Caco-2 (cell line): ENCODE measurements at regions not wholly inside any gene's neighbourhood (a gene's known extent, or its start where the extent isn't known, plus 50 kb on each side); places are given as distances from the start of the nearest gene placed in this dataset.

ENCODE experiments used
- BruUV-seq: library from RNA; stranded (reverse); fragments of 400-500 nt; replicated peaks from 2 replicates; lab custom pipeline; 2021; lab: Mats Ljungman, UMichigan
- CTCF ChIA-PET: fragments of 300-600 bp; sonication (Branson Sonifier 250); formaldehyde crosslinking; loops from one replicate; lab custom pipeline; 2022; ENCODE audit warnings: antibody characterized with exemption; lab: Charles Lee
- POLR2A ChIA-PET: fragments of 300-600 bp; sonication (Branson Sonifier 250); formaldehyde crosslinking; loops from one replicate; lab custom pipeline; 2022; ENCODE audit warnings: antibody characterized with exemption; lab: Charles Lee
- DNase-seq, 2 experiments: peaks; one replicate each; pipeline versions ENCODE4 v3.0.0 to v3.0.0-alpha.2; 2020 to 2022
- H3K27me3 ChIP-seq: replicated peaks from 2 replicates; pipeline ENCODE4 v1.6.0; 2011; ENCODE audit warnings: low read length; ENCODE audit not compliant: control insufficient read depth, insufficient read depth
- H3K36me3 ChIP-seq: 2 replicates; pipeline ENCODE4 v1.5.1; 2011; ENCODE audit warnings: low read length; ENCODE audit not compliant: control insufficient read depth, insufficient read depth
- H3K4me1 ChIP-seq: fragments of 250-450 bp; sonication (Bioruptor Pico); 2 replicates; pipeline ENCODE4 v1.5.1; 2020; ENCODE audit warnings: mild to moderate bottlenecking
- H3K4me3 ChIP-seq: 2 replicates; pipeline ENCODE4 v1.5.1; 2011; ENCODE audit warnings: low read depth, mild to moderate bottlenecking, control low read depth, low read length
- H3K9me3 ChIP-seq: fragments of 250-450 bp; sonication (Bioruptor Pico); 2 replicates; pipeline ENCODE4 v1.5.1; 2020; ENCODE audit warnings: mild to moderate bottlenecking, moderate library complexity
- H3K27ac Mint-ChIP-seq: one replicate; pipeline ENCODE4 v1.8.0; 2022; ENCODE audit warnings: mixed read lengths; ENCODE audit not compliant: unreplicated experiment
- H3K27me3 Mint-ChIP-seq: one replicate; pipeline ENCODE4 v1.8.0; 2022; ENCODE audit warnings: mixed read lengths; ENCODE audit not compliant: insufficient read depth, unreplicated experiment
- H3K36me3 Mint-ChIP-seq: one replicate; pipeline ENCODE4 v1.8.0; 2022; ENCODE audit warnings: mild to moderate bottlenecking, mixed read lengths; ENCODE audit not compliant: insufficient read depth, unreplicated experiment
- H3K4me1 Mint-ChIP-seq: one replicate; pipeline ENCODE4 v1.8.0; 2022; ENCODE audit warnings: low read depth, mixed read lengths; ENCODE audit not compliant: unreplicated experiment
- H3K4me3 Mint-ChIP-seq: one replicate; pipeline ENCODE4 v1.8.0; 2022; ENCODE audit warnings: mild to moderate bottlenecking, moderate library complexity, mixed read lengths; ENCODE audit not compliant: unreplicated experiment
- H3K9me3 Mint-ChIP-seq: one replicate; pipeline ENCODE4 v1.8.0; 2022; ENCODE audit warnings: mixed read lengths; ENCODE audit not compliant: unreplicated experiment
- intact Hi-C: fragments of 100-400 bp; cut with micrococcal nuclease; formaldehyde crosslinking; loops from one replicate; pipeline ENCODE4 v1.10.0; 2022; ENCODE audit not compliant: unreplicated experiment
- TF ChIP-seq, protein P1 (sequence below), 2 experiments: fragments of 200-600 bp in 1 of 2; IDR thresholded peaks; 1 replicate in 1 of 2; 2 replicates in 1 of 2; pipeline versions ENCODE4 v1.5.1 to v1.8.0; 2011 to 2022; ENCODE audit warnings: antibody characterized with exemption in 1 of 2, control low read depth in 1 of 2, inconsistent platforms in 1 of 2, low read depth in 1 of 2, low read length in 1 of 2, mild to moderate bottlenecking in 1 of 2, moderate library complexity in 1 of 2; ENCODE audit not compliant: insufficient read depth in 1 of 2, severe bottlenecking in 1 of 2, unreplicated experiment in 1 of 2

DNA sequence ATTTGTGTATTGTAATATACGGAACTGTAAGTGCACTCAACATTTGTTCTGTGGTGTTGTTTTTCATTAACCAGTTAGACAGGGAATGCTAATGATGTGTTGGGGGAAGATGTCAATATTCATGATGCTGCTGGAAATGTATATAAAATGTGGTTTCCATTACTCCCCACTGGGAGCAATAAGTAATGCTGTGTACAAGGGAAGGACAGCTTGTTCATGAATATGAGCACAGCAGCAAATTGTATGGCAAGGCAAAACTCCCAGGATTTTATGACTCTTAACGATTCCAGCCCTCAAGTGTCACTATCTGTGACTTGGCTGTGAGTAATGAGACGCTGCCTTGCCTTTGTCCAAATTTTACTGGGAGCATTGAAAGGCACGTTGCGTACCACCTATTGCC, 312.4 kb upstream of the DDX18 start:
- Mint-ChIP-seq H3K4me1 (no peaks in the 10 kb centered on the region), H3K27me3 (peaks cover 4% of the 10 kb centered on the region), H3K4me3 (no peak overlapping the region), H3K27ac (no peak overlapping the region), H3K36me3 (no peaks in the 10 kb centered on the region), H3K9me3 (no peaks in the 10 kb centered on the region)
- TF ChIP-seq, protein P1, sequence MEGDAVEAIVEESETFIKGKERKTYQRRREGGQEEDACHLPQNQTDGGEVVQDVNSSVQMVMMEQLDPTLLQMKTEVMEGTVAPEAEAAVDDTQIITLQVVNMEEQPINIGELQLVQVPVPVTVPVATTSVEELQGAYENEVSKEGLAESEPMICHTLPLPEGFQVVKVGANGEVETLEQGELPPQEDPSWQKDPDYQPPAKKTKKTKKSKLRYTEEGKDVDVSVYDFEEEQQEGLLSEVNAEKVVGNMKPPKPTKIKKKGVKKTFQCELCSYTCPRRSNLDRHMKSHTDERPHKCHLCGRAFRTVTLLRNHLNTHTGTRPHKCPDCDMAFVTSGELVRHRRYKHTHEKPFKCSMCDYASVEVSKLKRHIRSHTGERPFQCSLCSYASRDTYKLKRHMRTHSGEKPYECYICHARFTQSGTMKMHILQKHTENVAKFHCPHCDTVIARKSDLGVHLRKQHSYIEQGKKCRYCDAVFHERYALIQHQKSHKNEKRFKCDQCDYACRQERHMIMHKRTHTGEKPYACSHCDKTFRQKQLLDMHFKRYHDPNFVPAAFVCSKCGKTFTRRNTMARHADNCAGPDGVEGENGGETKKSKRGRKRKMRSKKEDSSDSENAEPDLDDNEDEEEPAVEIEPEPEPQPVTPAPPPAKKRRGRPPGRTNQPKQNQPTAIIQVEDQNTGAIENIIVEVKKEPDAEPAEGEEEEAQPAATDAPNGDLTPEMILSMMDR (IDR thresholded peaks at IDR 0.05; ENCODE audit: insufficient read depth in 1 of 2, low read depth in 1 of 2, low read length in 1 of 2, severe bottlenecking in 1 of 2, unreplicated experiment in 1 of 2): no peak
- no TSS peak for BruUV-seq
- ChIA-PET CTCF (no interaction called here), POLR2A (no interaction called here)
- Histone ChIP-seq H3K4me3 (no peak overlapping the region), H3K9me3 (peaks cover 4% of the 10 kb centered on the region; the same call in 1 of the 2 replicates), H3K27me3 (no peaks in the 10 kb centered on the region), H3K36me3 (no peaks in the 10 kb centered on the region), H3K4me1 (no peaks in the 10 kb centered on the region)
- intact Hi-C loops: no loop called here
- DNase-seq: no peak

DNA sequence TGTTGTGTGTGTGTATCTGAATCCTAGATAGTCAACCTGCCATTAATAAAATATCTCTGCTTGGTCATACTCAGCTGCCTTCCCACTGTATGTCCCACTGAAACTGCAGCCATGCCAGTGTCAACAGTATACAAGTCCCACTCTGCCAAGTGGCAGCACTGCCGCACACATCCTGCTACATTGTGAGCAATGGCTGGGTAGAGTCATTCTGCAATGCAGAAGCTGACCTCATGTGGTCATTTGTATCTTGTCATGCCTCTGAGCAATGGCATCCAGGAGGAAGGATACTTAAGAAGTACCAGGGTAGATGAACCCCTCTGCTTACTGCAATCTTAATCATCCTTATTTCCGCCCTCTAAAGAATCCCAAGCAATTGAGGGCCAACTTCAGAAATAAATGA, 302.2 kb upstream of the DDX18 start:
- ChIA-PET CTCF (no interaction called here), POLR2A (no interaction called here)
- Histone ChIP-seq H3K4me1 (no peaks in the 10 kb centered on the region), H3K9me3 (0 out of 2 replicates have a peak, but pooled peaks cover 3% of the 10 kb centered on the region), H3K36me3 (no peaks in the 10 kb centered on the region), H3K4me3 (no peak overlapping the region), H3K27me3 (no peaks in the 10 kb centered on the region)
- TF ChIP-seq, protein P1 (IDR thresholded peaks at IDR 0.05; ENCODE audit: insufficient read depth in 1 of 2, low read depth in 1 of 2, low read length in 1 of 2, severe bottlenecking in 1 of 2, unreplicated experiment in 1 of 2): no peak
- DNase-seq: no peak
- intact Hi-C loops: no loop called here
- Mint-ChIP-seq H3K27ac (no peak overlapping the region), H3K36me3 (no peaks in the 10 kb centered on the region), H3K4me3 (no peak overlapping the region), H3K9me3 (peaks cover 9% of the 10 kb centered on the region), H3K27me3 (no peaks in the 10 kb centered on the region), H3K4me1 (no peaks in the 10 kb centered on the region)
- BruUV-seq: no TSS peak

DNA sequence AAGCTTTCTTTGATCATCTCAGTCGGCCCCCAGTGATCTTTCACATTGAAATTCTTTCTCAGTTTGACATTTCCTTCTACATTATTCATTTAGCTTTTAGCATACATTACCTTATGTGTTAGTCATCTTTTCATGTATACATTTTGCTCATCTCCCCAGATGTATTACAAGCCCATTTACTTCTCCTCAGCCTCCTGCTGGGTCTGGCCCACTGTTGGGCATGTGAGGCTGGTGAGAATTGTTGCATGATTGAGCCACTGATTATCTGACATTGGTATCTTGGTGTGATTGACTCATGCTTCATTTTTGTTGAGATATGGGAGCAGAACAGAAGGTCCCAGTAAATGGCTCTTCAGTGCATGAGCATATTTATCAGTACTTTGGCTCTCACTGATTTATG, 300.1 kb upstream of the DDX18 start:
- H3K27ac Mint-ChIP-seq: no peak overlapping the region

More for the DNA sequence above, 300.1 kb upstream of the DDX18 start:
- no TSS peak for BruUV-seq
- no peak overlapping the region for H3K4me3 Mint-ChIP-seq
- DNase-seq: no peak
- no peaks in the 10 kb centered on the region for H3K36me3 Mint-ChIP-seq
- Histone ChIP-seq H3K36me3 (no peaks in the 10 kb centered on the region), H3K27me3 (no peaks in the 10 kb centered on the region), H3K4me3 (no peak overlapping the region), H3K9me3 (no peaks in the 10 kb centered on the region), H3K4me1 (no peaks in the 10 kb centered on the region)
- TF ChIP-seq, protein P1 (IDR thresholded peaks at IDR 0.05; ENCODE audit: insufficient read depth in 1 of 2, low read depth in 1 of 2, low read length in 1 of 2, severe bottlenecking in 1 of 2, unreplicated experiment in 1 of 2): no peak
- H3K9me3 Mint-ChIP-seq: no peaks in the 10 kb centered on the region
- ChIA-PET POLR2A (no interaction called here), CTCF (no interaction called here)
- intact Hi-C loops: no loop called here
- H3K4me1 Mint-ChIP-seq: no peaks in the 10 kb centered on the region
- no peaks in the 10 kb centered on the region for H3K27me3 Mint-ChIP-seq
